Activated naive CD4-positive, alpha-beta T cell treated with anti-CD3 and anti-CD28 coated beads for 36 hours (primary cell): ENCODE measurements at regions not wholly inside any gene's neighbourhood (a gene's known extent, or its start where the extent isn't known, plus 50 kb on each side); places are given as distances from the start of the nearest gene placed in this dataset.
"Not testable (repeated sequence)": the region's sequence is repeated elsewhere in the genome, so short reads cannot be mapped to it uniquely, and the experiment has no call there.

Experiments used
- CTCF ChIA-PET: fragments of 350-600 bp; sonication (Branson Sonifier 250); formaldehyde crosslinking; loops from one replicate; lab custom pipeline; 2021; ENCODE audit warnings: antibody characterized with exemption; lab: Charles Lee
- DNase-seq: peaks from one replicate; pipeline ENCODE4 v3.0.0-alpha.2; 2020
- H3K27ac Mint-ChIP-seq: one replicate; pipeline ENCODE4 v1.8.0; 2021; ENCODE audit warnings: mild to moderate bottlenecking, mixed read lengths
- H3K27me3 Mint-ChIP-seq: one replicate; pipeline ENCODE4 v1.8.0; 2021; ENCODE audit warnings: low read depth, mixed read lengths
- H3K36me3 Mint-ChIP-seq: one replicate; pipeline ENCODE4 v1.8.0; 2021; ENCODE audit warnings: low read depth, mixed read lengths
- H3K4me1 Mint-ChIP-seq: one replicate; pipeline ENCODE4 v1.8.0; 2021; ENCODE audit warnings: low read depth, mixed read lengths
- H3K4me3 Mint-ChIP-seq: one replicate; pipeline ENCODE4 v1.8.0; 2021; ENCODE audit warnings: mild to moderate bottlenecking, moderate library complexity, mixed read lengths
- H3K9me3 Mint-ChIP-seq: one replicate; pipeline ENCODE4 v1.8.0; 2021; ENCODE audit warnings: mixed read lengths
- intact Hi-C: fragments of 100-400 bp; cut with micrococcal nuclease; formaldehyde crosslinking; loops from one replicate; pipeline ENCODE4 v1.15.1; 2023

DNA sequence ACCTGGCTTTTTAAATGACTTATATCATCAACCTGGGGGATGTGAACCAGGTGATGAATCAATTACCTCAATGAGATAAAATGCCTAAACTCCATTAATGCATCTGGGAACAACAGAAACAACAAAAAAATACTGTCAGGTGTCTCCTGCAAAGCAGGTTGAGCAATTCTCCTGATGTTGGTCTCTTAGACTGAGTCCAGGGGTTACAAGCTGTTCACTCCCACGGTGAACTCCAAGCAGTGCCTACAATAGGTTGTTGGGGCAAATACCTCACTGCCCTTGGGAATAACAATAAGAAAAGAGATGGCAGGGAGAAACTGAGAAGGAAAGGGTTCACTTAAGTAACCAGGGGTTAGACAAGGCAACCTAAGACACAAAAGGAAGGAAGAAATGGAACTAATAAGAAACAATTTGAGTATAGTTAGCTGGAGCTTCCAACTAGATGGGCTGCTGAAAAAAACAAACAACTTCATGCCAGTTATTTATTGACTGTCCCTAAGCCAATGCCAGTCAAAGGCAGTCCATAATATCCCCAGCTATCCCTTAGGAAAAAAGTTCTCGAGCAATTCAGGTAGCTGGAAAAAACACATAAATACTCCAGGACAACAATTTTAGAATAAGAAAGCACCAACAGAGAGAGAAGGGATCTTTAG, 97.6 kb upstream of the MAGI3 start:
- no peaks in the 10 kb centered on the region for H3K4me1 Mint-ChIP-seq

DNA sequence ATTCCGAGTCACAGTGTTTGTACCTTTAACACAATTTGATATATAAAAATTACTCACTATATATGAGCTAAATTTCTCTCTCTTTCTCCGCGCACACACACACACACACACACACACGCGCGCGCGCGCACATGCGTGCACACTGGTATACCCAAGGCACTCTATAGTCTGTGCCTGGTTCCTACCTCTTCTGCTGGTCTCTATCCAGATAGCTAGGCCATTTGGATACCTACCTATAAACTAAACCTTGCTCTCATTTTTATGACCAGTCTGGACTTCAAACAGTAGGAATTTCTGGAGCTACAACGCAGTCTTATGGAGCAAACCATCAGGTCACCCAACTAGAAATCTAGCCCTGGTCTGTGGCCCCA, 97.1 kb upstream of the MAGI3 start:
- CTCF ChIA-PET = interaction anchor here (0.6 kb wide), 1 partner anchor 355 kb away, joined by 3 read pairs; no protein-coding TSS in a partner anchor

More for the DNA sequence above, 97.6 kb upstream of the MAGI3 start:
- intact Hi-C loops = no loop called here
- no peaks in the 10 kb centered on the region for H3K9me3 Mint-ChIP-seq
- no peak for DNase-seq
- no peaks in the 10 kb centered on the region for H3K36me3 Mint-ChIP-seq
- CTCF ChIA-PET = no interaction called here
- no peak overlapping the region for H3K27ac Mint-ChIP-seq
- H3K4me3 Mint-ChIP-seq = no peak overlapping the region
- H3K27me3 Mint-ChIP-seq = peaks cover 16% of the 10 kb centered on the region

DNA sequence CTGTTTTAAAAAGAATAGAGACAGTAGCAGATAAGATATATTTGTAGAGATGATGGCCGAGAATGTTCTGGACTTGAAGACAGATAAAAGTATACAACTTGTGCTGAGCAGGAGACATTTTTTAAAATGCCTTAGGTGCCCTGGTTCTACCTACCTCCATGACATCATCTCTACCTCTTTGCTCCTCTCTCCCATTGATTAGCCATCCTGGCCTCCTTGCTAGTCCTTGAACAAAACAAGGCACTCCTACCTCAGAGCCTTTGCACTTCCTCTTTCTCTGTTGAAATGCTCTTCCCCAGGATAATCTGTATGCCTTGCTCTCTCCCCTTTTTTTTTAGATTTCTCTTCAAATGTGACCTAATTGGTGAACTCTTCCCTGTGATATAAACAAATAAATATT, 92.6 kb upstream of the MAGI3 start:
- peaks cover 7% of the 10 kb centered on the region for H3K27me3 Mint-ChIP-seq
- no peak overlapping the region for H3K4me3 Mint-ChIP-seq
- no peak for DNase-seq
- H3K27ac Mint-ChIP-seq = no peak overlapping the region
- H3K4me1 Mint-ChIP-seq = no peaks in the 10 kb centered on the region
- CTCF ChIA-PET = no interaction called here
- intact Hi-C loops = no loop called here
- H3K9me3 Mint-ChIP-seq = no peaks in the 10 kb centered on the region
- H3K36me3 Mint-ChIP-seq = no peaks in the 10 kb centered on the region

More for the DNA sequence above, 97.1 kb upstream of the MAGI3 start:
- Mint-ChIP-seq H3K4me1 (no peaks in the 10 kb centered on the region), H3K9me3 (no peaks in the 10 kb centered on the region), H3K4me3 (no peak overlapping the region), H3K27me3 (peaks cover 14% of the 10 kb centered on the region), H3K27ac (no peak overlapping the region), H3K36me3 (no peaks in the 10 kb centered on the region)
- DNase-seq = no peak
- intact Hi-C loops = no loop called here

DNA sequence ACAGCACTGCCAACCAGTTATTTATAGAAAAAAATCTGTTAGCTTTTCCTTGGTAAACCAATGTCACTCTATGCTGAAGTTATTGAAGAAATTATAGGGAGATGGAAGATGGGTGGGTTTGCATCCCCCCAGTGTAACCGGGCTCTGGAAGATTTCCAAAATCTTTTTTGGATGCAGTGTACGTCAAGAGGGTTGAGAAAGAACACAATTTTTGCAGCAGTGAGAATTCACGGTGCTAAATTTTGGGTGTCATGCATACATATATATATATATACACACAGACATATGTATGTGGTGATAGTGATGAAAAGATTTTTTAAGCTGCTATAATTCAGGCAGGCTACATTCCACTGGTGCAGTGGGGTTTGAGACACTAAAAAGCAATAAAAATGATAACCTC, 91.4 kb upstream of the MAGI3 start:
- DNase-seq = no peak
- Mint-ChIP-seq H3K27ac (no peak overlapping the region), H3K9me3 (no peaks in the 10 kb centered on the region), H3K4me3 (no peak overlapping the region), H3K4me1 (no peaks in the 10 kb centered on the region), H3K27me3 (peaks cover 7% of the 10 kb centered on the region), H3K36me3 (no peaks in the 10 kb centered on the region)
- CTCF ChIA-PET = no interaction called here
- intact Hi-C loops = no loop called here

DNA sequence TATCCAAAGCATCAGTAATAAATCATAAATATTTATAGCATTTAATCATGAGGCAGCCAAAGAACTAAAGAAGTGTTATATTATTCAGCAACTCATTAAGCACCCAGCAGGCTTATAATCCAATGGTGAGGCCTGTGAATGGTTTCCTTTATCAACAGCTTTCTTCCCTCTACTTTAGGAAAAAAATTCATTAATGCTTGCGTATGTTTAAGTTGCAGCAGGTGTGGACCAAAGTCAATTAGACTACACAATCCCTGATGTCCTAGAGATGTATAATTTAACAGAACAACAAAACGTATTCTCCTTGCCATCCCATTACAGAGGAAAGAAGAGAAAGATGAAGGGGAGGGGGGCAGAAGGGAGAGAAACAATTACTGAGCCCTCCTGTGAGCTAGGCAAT, 87.7 kb upstream of the MAGI3 start:
- Mint-ChIP-seq H3K4me1 (no peaks in the 10 kb centered on the region), H3K27me3 (no peaks in the 10 kb centered on the region), H3K4me3 (no peak overlapping the region), H3K9me3 (no peaks in the 10 kb centered on the region), H3K27ac (no peak overlapping the region), H3K36me3 (no peaks in the 10 kb centered on the region)
- CTCF ChIA-PET = interaction anchor here (0.8 kb wide), 1 partner anchor 60 kb away, joined by 3 read pairs; no protein-coding TSS in a partner anchor
- no peak for DNase-seq
- intact Hi-C loops = no loop called here

DNA sequence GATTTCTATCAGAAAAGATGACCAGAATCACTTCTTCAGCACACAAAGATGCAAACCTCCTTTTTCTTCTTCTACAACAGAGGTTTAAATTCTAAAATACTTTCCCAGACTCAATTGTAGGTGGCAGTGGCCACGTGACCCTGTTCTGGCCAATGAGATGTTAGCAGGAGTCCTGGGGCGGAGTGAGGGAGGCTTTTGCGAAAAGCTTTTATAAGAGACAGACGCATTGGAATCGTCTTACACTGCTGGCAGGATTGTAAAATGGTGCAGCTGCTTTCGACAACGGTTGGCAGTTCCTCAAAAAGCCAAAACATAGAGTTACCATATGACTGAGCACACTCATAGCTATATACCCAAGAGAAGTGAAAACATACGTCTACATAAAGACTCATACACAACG, 87.0 kb upstream of the MAGI3 start:
- H3K4me1 Mint-ChIP-seq = peaks cover 2% of the 10 kb centered on the region
- intact Hi-C loops = no loop called here
- H3K36me3 Mint-ChIP-seq = no peaks in the 10 kb centered on the region
- DNase-seq = no peak
- no peak overlapping the region for H3K4me3 Mint-ChIP-seq
- H3K9me3 Mint-ChIP-seq = no peaks in the 10 kb centered on the region
- no peaks in the 10 kb centered on the region for H3K27me3 Mint-ChIP-seq
- H3K27ac Mint-ChIP-seq = no peak overlapping the region
- CTCF ChIA-PET = no interaction called here

DNA sequence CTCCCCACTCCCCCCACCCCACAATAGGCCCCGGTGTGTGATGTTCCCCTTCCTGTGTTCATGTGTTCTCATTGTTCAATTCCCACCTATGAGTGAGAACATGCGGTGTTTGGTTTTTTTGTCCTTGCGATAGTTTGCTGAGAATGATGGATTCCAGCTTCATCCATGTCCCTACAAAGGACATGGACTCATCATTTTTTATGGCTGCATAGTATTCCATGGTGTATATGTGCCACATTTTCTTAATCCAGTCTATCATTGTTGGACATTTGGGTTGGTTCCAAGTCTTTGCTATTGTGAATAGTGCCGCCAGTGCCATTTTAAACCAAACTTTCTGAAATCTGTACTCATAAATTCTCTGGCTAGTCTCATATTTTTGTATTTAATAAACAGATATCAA, 85.3 kb upstream of the MAGI3 start:
- H3K9me3 Mint-ChIP-seq, H3K27me3 Mint-ChIP-seq, H3K4me1 Mint-ChIP-seq, H3K4me3 Mint-ChIP-seq, DNase-seq, H3K27ac Mint-ChIP-seq, CTCF ChIA-PET, intact Hi-C loops, H3K36me3 Mint-ChIP-seq: not testable (repeated sequence)

DNA sequence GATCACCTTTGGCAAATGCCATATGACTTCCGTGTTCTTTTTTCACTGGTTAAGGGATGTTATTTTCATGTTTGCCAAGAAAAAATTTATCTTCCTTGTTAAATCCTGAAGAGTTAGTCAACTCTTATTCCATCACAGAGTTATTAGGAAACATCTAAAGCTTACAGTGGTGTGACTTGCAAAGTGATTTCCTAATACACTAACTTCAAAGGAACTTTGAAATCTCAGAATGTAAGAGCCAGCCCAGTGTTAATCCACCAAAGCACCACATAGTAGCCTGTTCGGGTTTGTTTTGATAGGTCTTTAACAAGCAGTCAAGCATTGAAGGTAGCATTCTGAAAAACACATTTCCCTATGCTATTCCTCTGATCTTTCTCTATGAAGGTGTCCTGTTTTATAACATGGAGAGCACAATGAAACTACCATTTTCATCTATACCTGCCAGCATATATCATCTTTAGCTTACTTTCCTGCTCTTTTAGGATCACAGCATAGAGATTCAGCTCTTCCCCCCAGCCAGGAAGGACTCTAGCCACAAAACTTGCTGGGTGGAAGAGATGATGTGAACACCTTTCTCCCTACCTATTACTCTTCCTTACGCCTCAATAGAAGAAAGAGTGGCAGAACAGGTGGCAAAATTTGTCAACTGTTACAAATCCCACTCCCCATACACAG, 82.4 kb upstream of the MAGI3 start:
- no peak overlapping the region for H3K4me3 Mint-ChIP-seq
- H3K4me1 Mint-ChIP-seq = peaks cover 7% of the 10 kb centered on the region
- no peak overlapping the region for H3K27ac Mint-ChIP-seq
- H3K27me3 Mint-ChIP-seq = peaks cover 4% of the 10 kb centered on the region
- CTCF ChIA-PET = interaction anchor here (0.7 kb wide), 1 partner anchor 36 kb away, joined by 3 read pairs; no protein-coding TSS in a partner anchor
- no peaks in the 10 kb centered on the region for H3K36me3 Mint-ChIP-seq
- intact Hi-C loops = no loop called here
- H3K9me3 Mint-ChIP-seq = no peaks in the 10 kb centered on the region
- no peak for DNase-seq

DNA sequence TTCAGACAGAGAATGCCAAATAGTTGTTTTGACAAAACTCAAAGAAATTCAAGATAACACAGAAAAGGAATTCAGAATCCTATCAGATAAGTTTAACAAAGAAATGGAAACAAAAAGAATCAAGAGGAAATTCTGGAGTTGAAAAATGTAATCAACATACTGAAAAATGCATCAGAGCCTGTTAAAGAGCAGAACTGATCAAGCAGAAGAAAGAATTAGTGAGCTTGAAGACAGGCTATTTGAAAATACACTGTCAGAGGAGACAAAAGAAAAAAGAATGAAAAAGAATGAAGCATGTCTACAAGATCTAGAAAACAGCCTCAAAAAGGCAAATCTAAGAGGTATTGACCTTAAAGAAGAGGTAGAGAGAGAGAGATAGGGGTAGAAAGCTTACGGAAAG, 77.7 kb upstream of the MAGI3 start:
- DNase-seq, H3K9me3 Mint-ChIP-seq, H3K36me3 Mint-ChIP-seq, H3K27me3 Mint-ChIP-seq, H3K27ac Mint-ChIP-seq, H3K4me3 Mint-ChIP-seq, intact Hi-C loops, H3K4me1 Mint-ChIP-seq: not testable (repeated sequence)
- CTCF ChIA-PET = interaction anchor here (0.6 kb wide), 1 partner anchor 103 kb away, joined by 3 read pairs; no protein-coding TSS in a partner anchor

DNA sequence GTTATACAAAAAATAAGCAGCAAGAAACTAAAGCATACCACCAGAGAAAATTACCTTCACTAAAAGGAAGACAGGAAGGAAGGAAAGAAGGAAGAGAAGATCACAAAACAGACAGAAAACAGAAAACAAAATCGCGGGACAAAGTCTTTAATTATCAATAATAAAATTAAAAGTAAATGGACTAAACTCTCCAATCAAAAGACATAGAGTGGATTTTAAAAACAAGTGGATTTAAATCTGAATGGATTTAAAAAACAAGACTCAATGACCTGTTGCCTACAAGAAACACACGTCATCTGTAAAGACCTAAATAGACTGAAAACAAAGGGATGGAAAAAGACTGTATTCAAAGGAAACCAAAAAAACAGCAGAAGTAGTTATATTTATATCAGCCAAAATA, 75.7 kb upstream of the MAGI3 start:
- Mint-ChIP-seq H3K9me3 (peaks cover 2% of the 10 kb centered on the region), H3K4me1 (no peaks in the 10 kb centered on the region), H3K36me3 (no peaks in the 10 kb centered on the region), H3K27me3 (peaks cover 5% of the 10 kb centered on the region), H3K4me3 (no peak overlapping the region), H3K27ac (no peak overlapping the region)
- CTCF ChIA-PET = no interaction called here
- intact Hi-C loops = no loop called here
- DNase-seq = no peak

DNA sequence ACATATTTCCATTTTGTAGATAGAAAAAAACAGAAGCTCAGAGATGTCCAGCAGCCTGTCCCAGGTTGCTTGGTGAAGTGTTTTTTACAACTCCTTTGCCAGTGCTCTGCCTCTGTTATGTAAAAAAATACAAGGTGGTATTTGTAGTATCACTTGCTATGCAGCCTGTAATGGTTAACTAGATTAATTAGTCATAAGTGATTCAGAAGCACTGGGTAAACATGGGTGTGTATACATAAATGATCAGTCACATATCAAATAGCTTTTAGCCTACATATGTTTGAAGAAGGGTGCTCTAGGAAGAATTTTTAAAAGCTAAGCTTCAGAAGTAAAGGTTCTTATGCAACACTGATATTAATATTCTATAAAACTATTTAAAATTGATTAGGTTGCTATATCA, 70.0 kb upstream of the MAGI3 start:
- intact Hi-C loops = no loop called here
- Mint-ChIP-seq H3K27me3 (no peaks in the 10 kb centered on the region), H3K27ac (no peak overlapping the region), H3K4me1 (no peaks in the 10 kb centered on the region), H3K4me3 (no peak overlapping the region), H3K36me3 (no peaks in the 10 kb centered on the region), H3K9me3 (peaks cover 2% of the 10 kb centered on the region)
- CTCF ChIA-PET = no interaction called here
- no peak for DNase-seq

DNA sequence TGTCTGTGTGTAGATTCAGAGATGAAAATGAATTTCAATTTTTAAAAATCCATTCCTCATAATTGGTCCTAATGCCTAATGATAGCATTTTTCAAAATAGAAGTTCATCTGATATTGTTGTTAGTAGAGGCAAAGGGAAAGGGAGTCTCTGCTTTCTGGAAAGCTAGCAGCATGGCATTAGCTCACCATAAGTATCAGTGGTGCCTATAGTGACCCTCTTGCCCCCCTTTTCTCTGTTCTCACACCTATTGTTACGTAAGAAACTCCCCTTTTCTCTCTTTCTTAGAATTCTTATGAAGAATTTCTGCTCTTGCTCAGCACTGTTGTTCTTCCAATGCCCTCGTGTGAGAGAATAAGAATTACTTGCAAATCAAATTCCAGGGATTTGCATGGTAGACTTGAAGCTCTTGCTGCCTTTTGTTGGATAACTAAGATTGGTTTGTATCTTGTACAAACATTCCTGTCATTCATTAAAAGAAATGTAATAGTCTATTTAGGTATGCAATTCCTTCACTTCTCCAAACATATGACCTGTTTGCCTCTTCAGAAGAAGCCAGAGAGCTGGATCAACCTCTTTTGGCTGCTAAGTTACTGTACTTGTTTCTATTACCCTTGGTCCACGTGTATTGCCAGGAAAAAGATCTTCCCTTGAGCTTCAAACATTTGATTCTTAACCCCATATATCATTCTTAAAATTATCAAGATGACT, 69.2 kb upstream of the MAGI3 start:
- H3K9me3 Mint-ChIP-seq = peaks cover 2% of the 10 kb centered on the region
- H3K36me3 Mint-ChIP-seq = no peaks in the 10 kb centered on the region
- H3K4me1 Mint-ChIP-seq = no peaks in the 10 kb centered on the region
- H3K4me3 Mint-ChIP-seq = no peak overlapping the region
- no peaks in the 10 kb centered on the region for H3K27me3 Mint-ChIP-seq
- no peak overlapping the region for H3K27ac Mint-ChIP-seq
- no peak for DNase-seq
- intact Hi-C loops = no loop called here
- CTCF ChIA-PET = no interaction called here
